ENCODE measurements at regions not wholly inside any gene's neighbourhood (a gene's known extent, or its start where the extent isn't known, plus 50 kb on each side); places are given as distances from the start of the nearest gene placed in this dataset.

DNA sequence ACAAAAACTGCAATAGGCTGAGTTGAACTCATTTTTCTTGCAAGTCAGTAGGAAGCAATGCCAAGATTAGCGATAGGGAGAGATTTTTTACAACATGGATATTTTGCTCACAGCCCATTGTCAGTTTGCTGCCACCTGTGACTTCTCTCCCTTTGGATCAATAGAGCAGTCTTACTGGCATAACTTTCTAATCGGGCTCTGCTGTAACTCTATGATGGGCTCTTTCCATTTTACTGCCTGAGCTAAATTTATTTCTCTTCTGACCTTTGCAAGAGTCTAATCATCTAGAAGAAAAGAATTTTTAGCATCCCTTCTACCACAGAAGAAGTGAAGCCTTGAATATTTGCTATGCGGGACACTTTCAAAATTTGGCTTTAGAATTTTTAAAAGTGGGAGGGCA is 53.6 kb upstream of the SGCD start:
- no peaks in the 10 kb centered on the region for H3K27me3 ChIP-seq
- no peak for DNase-seq
- TF ChIP-seq, protein P1, sequence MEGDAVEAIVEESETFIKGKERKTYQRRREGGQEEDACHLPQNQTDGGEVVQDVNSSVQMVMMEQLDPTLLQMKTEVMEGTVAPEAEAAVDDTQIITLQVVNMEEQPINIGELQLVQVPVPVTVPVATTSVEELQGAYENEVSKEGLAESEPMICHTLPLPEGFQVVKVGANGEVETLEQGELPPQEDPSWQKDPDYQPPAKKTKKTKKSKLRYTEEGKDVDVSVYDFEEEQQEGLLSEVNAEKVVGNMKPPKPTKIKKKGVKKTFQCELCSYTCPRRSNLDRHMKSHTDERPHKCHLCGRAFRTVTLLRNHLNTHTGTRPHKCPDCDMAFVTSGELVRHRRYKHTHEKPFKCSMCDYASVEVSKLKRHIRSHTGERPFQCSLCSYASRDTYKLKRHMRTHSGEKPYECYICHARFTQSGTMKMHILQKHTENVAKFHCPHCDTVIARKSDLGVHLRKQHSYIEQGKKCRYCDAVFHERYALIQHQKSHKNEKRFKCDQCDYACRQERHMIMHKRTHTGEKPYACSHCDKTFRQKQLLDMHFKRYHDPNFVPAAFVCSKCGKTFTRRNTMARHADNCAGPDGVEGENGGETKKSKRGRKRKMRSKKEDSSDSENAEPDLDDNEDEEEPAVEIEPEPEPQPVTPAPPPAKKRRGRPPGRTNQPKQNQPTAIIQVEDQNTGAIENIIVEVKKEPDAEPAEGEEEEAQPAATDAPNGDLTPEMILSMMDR (IDR thresholded peaks at IDR 0.05) = no peak
- no peak overlapping the region for H3K27ac ChIP-seq
- intact Hi-C loops (cut with DNase I) = no loop called here
- ATAC-seq = no peak
- H3K4me3 ChIP-seq = no peak overlapping the region
- no peaks in the 10 kb centered on the region for H3K9me3 ChIP-seq
- no peaks in the 10 kb centered on the region for H3K4me1 ChIP-seq
- no peaks in the 10 kb centered on the region for H3K36me3 ChIP-seq

DNA sequence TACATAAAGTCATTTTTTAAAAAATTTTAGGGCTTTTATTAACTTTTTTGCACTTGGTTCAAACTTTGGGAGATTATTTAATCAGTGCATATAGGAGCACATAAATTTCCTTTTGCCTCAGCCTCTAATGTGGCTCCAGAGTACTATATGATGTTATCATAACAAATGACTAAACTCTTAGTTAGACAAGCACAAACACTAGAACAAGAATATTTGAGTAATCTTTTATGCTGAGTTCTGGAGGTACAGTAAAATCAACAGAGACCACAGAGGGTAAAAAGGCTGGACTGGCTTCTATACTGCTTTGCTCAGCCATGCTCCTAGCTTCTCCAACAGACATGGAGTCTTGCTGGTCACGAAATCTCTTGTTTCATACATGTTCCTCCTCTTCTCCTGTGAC is 52.5 kb upstream of the SGCD start:
- ATAC-seq (no peak), DNase-seq (no peak)
- TF ChIP-seq, protein P1 (IDR thresholded peaks at IDR 0.05) = no peak
- Histone ChIP-seq H3K4me3 (no peak overlapping the region), H3K27ac (no peak overlapping the region), H3K4me1 (no peaks in the 10 kb centered on the region), H3K36me3 (no peaks in the 10 kb centered on the region), H3K9me3 (no peaks in the 10 kb centered on the region), H3K27me3 (no peaks in the 10 kb centered on the region)
- intact Hi-C loops (cut with DNase I) = no loop called here
